Activated CD4-positive, alpha-beta T cell treated with anti-CD3 and anti-CD28 coated beads, Interleukin-2, amount 10 ng/mL, durations not matched to agents 7 days and 5 days (primary cell): ENCODE measurements at regions not wholly inside any gene's neighbourhood (a gene's known extent, or its start where the extent isn't known, plus 50 kb on each side); places are given as distances from the start of the nearest gene placed in this dataset.

Experiments
- CTCF ChIA-PET: fragments of 350-600 bp; sonication (Branson Sonifier 250); formaldehyde crosslinking; loops from one replicate; lab custom pipeline; 2021; ENCODE audit warnings: antibody characterized with exemption; lab: Charles Lee
- POLR2A ChIA-PET: fragments of 350-600 bp; sonication (Branson Sonifier 250); formaldehyde crosslinking; loops from one replicate; lab custom pipeline; 2021; ENCODE audit warnings: antibody characterized with exemption; lab: Charles Lee
- DNase-seq: peaks from one replicate; pipeline ENCODE4 v3.0.0-alpha.2; 2020
- H3K27ac Mint-ChIP-seq: one replicate; pipeline ENCODE4 v1.8.0; 2021; ENCODE audit warnings: mild to moderate bottlenecking, moderate library complexity, mixed read lengths
- H3K27me3 Mint-ChIP-seq: one replicate; pipeline ENCODE4 v1.8.0; 2021; ENCODE audit warnings: mixed read lengths
- H3K36me3 Mint-ChIP-seq: one replicate; pipeline ENCODE4 v1.8.0; 2021; ENCODE audit warnings: low read depth, mixed read lengths
- H3K4me1 Mint-ChIP-seq: one replicate; pipeline ENCODE4 v1.8.0; 2021; ENCODE audit warnings: mixed read lengths
- H3K4me3 Mint-ChIP-seq: one replicate; pipeline ENCODE4 v1.8.0; 2021; ENCODE audit warnings: mild to moderate bottlenecking, moderate library complexity, mixed read lengths
- H3K9me3 Mint-ChIP-seq: one replicate; pipeline ENCODE4 v1.8.0; 2021; ENCODE audit warnings: mixed read lengths

DNA sequence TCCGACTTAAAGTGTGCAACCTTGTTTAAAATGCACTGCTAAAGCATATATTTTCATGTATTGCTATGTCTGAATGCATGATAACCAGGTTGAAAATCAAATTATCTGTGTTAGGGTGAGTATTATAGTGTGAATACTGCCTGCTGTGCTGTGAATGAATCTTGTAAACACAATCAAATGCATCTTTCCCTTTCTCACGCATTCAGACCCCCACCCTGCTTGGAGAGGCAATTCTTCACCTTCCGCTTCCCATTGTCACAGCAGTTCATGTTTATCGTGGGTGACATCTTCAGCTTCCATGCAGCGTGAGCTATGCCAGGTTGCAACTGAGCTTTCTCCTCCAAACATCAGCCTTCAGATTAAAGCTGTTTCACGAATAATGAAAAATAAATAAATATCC lies 418.0 kb downstream of the MEIS1 start:
- ChIA-PET CTCF (interaction anchor here (1.2 to 1.3 kb wide), 2 partner anchors 15 to 18 kb away, joined by 3 to 5 read pairs; no protein-coding TSS in a partner anchor), POLR2A (no interaction called here)
- Mint-ChIP-seq H3K4me3 (no peak overlapping the region), H3K27ac (no peak overlapping the region), H3K36me3 (no peaks in the 10 kb centered on the region), H3K4me1 (no peaks in the 10 kb centered on the region), H3K27me3 (no peaks in the 10 kb centered on the region), H3K9me3 (no peaks in the 10 kb centered on the region)
- DNase-seq, result no peak

- Mint-ChIP-seq H3K27ac (no peak overlapping the region), H3K36me3 (no peaks in the 10 kb centered on the region), H3K4me3 (no peak overlapping the region), H3K27me3 (no peaks in the 10 kb centered on the region), H3K4me1 (no peaks in the 10 kb centered on the region), H3K9me3 (no peaks in the 10 kb centered on the region)
- POLR2A ChIA-PET, result no interaction called here
- no peak for DNase-seq
- CTCF ChIA-PET, result interaction anchor here (1.2 to 1.3 kb wide), 2 partner anchors 15 to 19 kb away, joined by 3 to 5 read pairs; no protein-coding TSS in a partner anchor
Observed at GRCh38 chr2:66853585-66853984, 418.7 kb downstream of the MEIS1 start.

GRCh38 chr2:66854298-66854697 lies 419.4 kb downstream of the MEIS1 start:
- ChIA-PET POLR2A (no interaction called here), CTCF (no interaction called here)
- Mint-ChIP-seq H3K36me3 (no peaks in the 10 kb centered on the region), H3K27ac (no peak overlapping the region), H3K4me3 (no peak overlapping the region), H3K27me3 (no peaks in the 10 kb centered on the region), H3K9me3 (no peaks in the 10 kb centered on the region), H3K4me1 (no peaks in the 10 kb centered on the region)
- no peak for DNase-seq

GRCh38 chr2:66862885-66863650 lies 428.1 kb downstream of the MEIS1 start:
- Mint-ChIP-seq H3K4me3 (no peak overlapping the region), H3K4me1 (no peaks in the 10 kb centered on the region), H3K27ac (no peak overlapping the region), H3K9me3 (no peaks in the 10 kb centered on the region), H3K27me3 (no peaks in the 10 kb centered on the region), H3K36me3 (no peaks in the 10 kb centered on the region)
- ChIA-PET POLR2A (no interaction called here), CTCF (no interaction called here)
- no peak for DNase-seq

- Mint-ChIP-seq H3K36me3 (no peaks in the 10 kb centered on the region), H3K9me3 (no peaks in the 10 kb centered on the region), H3K27me3 (no peaks in the 10 kb centered on the region), H3K27ac (no peak overlapping the region), H3K4me1 (no peaks in the 10 kb centered on the region), H3K4me3 (no peak overlapping the region)
- ChIA-PET CTCF (no interaction called here), POLR2A (no interaction called here)
- DNase-seq, result no peak
Observed at GRCh38 chr2:66865161-66865560, 430.2 kb downstream of the MEIS1 start.

DNA sequence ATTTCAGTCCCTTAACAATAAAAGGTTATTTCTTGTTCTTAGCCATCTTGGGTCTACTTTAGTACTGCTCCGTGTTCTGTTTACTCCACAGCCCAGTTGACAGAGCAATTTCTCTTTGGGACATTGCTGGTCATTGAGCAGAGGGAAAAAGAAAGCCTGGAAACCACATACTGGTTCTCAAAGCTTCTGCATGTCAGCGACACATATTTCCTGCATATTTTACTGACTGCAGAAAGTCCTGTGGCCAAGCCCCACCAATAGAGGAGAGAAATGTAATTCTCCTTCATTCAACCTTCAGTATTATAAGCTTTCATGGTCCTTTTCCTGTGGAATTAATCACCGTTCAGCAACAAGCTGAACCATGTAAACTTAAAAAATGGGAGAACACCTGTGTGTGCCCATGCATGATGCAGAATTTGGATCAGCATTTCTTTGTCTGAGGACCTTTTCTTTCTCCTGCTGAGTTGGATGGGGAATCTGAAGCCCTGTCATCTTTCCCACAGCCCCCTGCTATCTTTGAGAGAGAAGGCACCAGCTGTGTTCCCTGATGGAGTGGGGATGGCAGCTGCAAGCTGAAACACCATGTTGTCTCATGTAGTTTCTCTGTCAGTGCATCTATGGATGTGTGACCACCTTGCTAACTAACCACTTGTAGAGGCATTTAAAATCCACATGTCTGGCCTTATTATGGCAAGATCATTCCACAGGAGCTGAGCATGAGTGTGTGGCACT lies 431.6 kb downstream of the MEIS1 start:
- Mint-ChIP-seq H3K27ac (no peak overlapping the region), H3K4me3 (no peak overlapping the region), H3K27me3 (no peaks in the 10 kb centered on the region), H3K9me3 (no peaks in the 10 kb centered on the region), H3K36me3 (no peaks in the 10 kb centered on the region), H3K4me1 (no peaks in the 10 kb centered on the region)
- ChIA-PET POLR2A (no interaction called here), CTCF (no interaction called here)
- DNase-seq, result no peak

DNA sequence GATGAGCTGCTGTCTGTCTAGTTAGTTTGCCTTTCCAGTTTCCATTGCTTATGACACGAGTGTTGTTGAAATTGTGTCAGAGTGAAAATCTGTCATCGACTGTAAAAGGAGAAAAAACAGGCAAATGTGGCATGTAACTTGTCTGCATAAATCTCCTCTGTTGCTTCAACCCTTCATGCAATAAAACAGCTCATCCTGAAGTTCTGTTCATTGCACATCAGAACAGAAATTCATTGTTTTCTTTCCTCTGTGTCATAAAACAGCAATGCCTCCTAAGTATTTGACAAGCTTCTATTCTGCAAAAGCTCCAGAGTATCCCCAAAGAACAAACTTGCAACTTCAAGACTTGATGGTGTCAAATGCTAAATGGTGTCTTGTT lies 432.1 kb downstream of the MEIS1 start:
- H3K27me3 Mint-ChIP-seq, result no peaks in the 10 kb centered on the region
- no peaks in the 10 kb centered on the region for H3K36me3 Mint-ChIP-seq
- no peaks in the 10 kb centered on the region for H3K4me1 Mint-ChIP-seq
- POLR2A ChIA-PET, result no interaction called here
- H3K9me3 Mint-ChIP-seq, result no peaks in the 10 kb centered on the region
- H3K4me3 Mint-ChIP-seq, result no peak overlapping the region
- CTCF ChIA-PET, result no interaction called here
- H3K27ac Mint-ChIP-seq, result no peak overlapping the region
- DNase-seq, result no peak

DNA sequence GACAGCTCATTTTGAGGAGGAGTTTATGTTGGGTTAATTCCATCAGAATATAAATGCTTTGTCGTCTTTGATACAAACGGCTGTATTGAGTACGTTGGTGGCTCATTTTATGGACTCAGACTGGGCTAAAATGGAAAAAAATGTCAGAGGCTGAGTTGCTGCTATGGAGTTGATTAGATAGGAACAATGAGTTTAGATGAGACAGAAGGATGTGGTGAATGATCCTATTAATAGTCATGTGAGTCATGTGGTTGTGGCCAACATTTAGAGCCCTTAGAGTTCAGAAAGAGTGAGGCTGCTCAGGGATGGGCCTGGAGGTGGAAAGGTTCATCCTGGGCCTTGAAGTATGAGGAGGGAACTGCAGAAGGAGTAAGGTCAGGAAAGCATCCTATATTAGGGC lies 434.2 kb downstream of the MEIS1 start:
- H3K4me3 Mint-ChIP-seq, result no peak overlapping the region
- H3K27ac Mint-ChIP-seq, result no peak overlapping the region
- no peaks in the 10 kb centered on the region for H3K4me1 Mint-ChIP-seq
- CTCF ChIA-PET, result no interaction called here
- H3K9me3 Mint-ChIP-seq, result no peaks in the 10 kb centered on the region
- no peak for DNase-seq
- H3K27me3 Mint-ChIP-seq, result no peaks in the 10 kb centered on the region
- POLR2A ChIA-PET, result no interaction called here
- no peaks in the 10 kb centered on the region for H3K36me3 Mint-ChIP-seq

DNA sequence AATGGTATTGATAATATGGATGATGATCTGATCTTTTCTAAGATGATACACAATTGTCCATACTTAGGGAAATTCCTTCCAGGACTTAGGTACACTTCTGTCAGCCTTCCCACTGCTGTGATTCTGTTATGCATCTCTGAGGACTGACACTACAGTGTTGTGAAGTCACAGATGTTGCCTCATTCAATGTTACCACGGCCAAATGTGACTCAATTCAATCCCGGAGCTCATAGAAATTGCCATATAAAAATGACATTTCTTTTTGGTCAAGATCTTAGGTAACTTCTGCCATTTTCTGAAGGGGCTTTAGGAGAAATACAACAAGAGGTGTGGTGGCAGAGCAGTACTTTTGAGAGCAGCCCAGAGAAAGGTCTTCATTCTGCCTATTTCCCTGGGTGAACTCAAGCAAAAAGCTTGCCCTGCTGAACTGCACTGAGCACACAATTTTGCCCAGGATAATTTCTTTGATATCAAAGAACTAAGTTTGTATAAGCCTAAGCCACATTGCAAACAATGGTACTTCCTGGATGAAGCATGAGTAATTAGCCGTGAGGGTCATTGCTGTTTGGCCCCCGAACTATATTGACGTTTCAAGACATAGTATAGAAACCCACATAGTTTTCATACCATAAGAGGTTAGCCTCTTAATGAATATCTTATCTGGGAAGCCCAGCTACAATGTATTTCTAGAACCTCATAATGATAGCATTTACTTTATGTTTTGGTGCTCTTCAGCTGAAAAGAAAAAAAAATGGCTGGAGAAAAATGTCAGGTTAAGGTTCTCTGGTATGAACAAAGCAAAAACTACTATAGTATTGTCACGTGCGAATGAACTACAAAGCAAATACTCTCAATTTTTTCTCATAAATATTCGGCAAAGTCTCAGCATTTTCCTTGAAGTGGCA lies 437.4 kb downstream of the MEIS1 start:
- Mint-ChIP-seq H3K27me3 (no peaks in the 10 kb centered on the region), H3K36me3 (no peaks in the 10 kb centered on the region), H3K4me3 (no peak overlapping the region), H3K27ac (no peak overlapping the region), H3K9me3 (no peaks in the 10 kb centered on the region), H3K4me1 (no peaks in the 10 kb centered on the region)
- ChIA-PET CTCF (no interaction called here), POLR2A (no interaction called here)
- DNase-seq, result no peak

DNA sequence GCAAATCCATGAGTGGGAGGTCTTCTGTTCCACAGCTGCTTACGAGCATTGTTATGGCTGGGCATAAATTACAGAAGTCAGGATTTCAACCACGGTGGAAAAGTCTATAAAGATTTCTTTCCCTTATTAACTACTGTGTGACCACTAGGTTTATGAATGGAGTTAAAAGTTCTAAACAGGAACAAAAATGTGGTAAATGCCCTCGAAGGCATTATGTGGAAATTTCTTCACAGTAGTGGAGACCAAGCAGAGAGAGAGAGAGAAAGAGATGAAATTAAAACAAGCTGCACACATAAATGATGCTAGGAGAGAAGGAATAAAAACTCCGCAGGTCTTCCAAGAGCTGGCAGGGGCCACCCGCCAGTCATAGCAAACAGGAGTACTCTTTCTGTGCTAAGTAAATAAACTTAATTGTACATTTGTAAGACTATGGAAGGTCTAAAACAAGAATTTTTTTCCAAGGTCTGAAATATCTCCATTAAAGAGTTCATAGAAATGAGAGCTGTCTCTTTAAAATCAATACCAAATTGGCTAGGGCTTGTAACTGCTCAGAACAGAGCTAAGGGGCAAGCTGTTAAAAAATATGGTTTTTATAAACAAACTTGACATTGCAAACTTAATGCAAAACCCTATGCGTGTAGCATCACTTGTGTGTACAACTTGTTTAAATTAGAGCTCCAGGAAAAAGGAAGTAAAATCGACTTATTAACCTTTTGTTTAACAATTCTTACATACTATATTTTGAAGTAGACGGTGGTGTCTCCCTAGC lies 438.2 kb downstream of the MEIS1 start:
- Mint-ChIP-seq H3K4me3 (no peak overlapping the region), H3K27me3 (no peaks in the 10 kb centered on the region), H3K4me1 (no peaks in the 10 kb centered on the region), H3K36me3 (no peaks in the 10 kb centered on the region), H3K27ac (no peak overlapping the region), H3K9me3 (no peaks in the 10 kb centered on the region)
- DNase-seq, result no peak
- ChIA-PET CTCF (no interaction called here), POLR2A (no interaction called here)

GRCh38 chr2:66874411-66874810 lies 439.5 kb downstream of the MEIS1 start:
- no peaks in the 10 kb centered on the region for H3K4me1 Mint-ChIP-seq
- DNase-seq, result no peak
- no peaks in the 10 kb centered on the region for H3K36me3 Mint-ChIP-seq
- no peak overlapping the region for H3K27ac Mint-ChIP-seq
- no peaks in the 10 kb centered on the region for H3K27me3 Mint-ChIP-seq
- ChIA-PET POLR2A (no interaction called here), CTCF (no interaction called here)
- H3K9me3 Mint-ChIP-seq, result no peaks in the 10 kb centered on the region
- no peak overlapping the region for H3K4me3 Mint-ChIP-seq

DNA sequence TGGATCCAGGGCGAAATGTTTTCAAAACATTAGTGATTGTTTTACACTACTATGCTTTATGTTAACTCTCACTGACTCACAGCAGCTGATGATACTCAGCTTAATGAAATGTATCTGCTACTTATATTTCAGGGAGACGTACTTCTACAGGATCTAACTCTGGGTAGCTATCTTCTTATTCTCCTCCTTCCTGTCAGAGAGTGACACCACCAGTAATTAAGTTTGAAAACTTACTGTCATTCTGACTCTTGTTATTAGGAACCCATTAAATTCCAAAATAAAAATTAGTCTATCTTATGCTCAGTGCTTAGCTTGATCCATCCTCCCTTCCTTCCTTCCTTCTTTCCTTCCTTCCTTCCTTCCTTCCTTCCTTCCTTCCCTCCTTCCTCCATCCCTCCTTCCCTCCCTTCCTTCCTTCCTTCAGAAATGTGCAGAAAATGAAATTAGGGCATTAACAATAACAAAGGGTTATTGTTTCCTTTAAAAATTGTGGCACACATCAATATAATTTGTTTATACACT lies 441.1 kb downstream of the MEIS1 start:
- H3K27me3 Mint-ChIP-seq, result no peaks in the 10 kb centered on the region
- no peaks in the 10 kb centered on the region for H3K9me3 Mint-ChIP-seq
- DNase-seq, result no peak
- no peak overlapping the region for H3K27ac Mint-ChIP-seq
- no peaks in the 10 kb centered on the region for H3K36me3 Mint-ChIP-seq
- no peak overlapping the region for H3K4me3 Mint-ChIP-seq
- POLR2A ChIA-PET, result no interaction called here
- H3K4me1 Mint-ChIP-seq, result no peaks in the 10 kb centered on the region
- CTCF ChIA-PET, result no interaction called here
